IPS-18a (cell line): ENCODE measurements at regions not wholly inside any gene's neighbourhood (a gene's known extent, or its start where the extent isn't known, plus 50 kb on each side); places are given as distances from the start of the nearest gene placed in this dataset.
"Not testable (repeated sequence)": the region's sequence is repeated elsewhere in the genome, so short reads cannot be mapped to it uniquely, and the experiment has no call there.

Experiments used
- H3K27ac ChIP-seq: one replicate; pipeline ENCODE4 v1.5.1; 2013; ENCODE audit warnings: low read length
- H3K27me3 ChIP-seq: one replicate; pipeline ENCODE4 v1.6.1; 2013; ENCODE audit warnings: mild to moderate bottlenecking, low read length; ENCODE audit not compliant: control insufficient read depth, insufficient read depth
- H3K36me3 ChIP-seq: one replicate; pipeline ENCODE4 v1.6.1; 2013; ENCODE audit warnings: low read depth, low read length; ENCODE audit not compliant: control insufficient read depth
- H3K4me1 ChIP-seq: one replicate; pipeline ENCODE4 v1.6.1; 2013; ENCODE audit warnings: low read depth, low read length; ENCODE audit not compliant: control insufficient read depth
- H3K4me3 ChIP-seq: one replicate; pipeline ENCODE4 v1.5.1; 2013; ENCODE audit warnings: low read length
- H3K9ac ChIP-seq: one replicate; pipeline ENCODE4 v1.6.1; 2013; ENCODE audit warnings: mild to moderate bottlenecking, low read length, moderate library complexity
- H3K9me3 ChIP-seq: one replicate; pipeline ENCODE4 v1.6.1; 2013; ENCODE audit warnings: low read depth, low read length; ENCODE audit not compliant: control insufficient read depth

DNA sequence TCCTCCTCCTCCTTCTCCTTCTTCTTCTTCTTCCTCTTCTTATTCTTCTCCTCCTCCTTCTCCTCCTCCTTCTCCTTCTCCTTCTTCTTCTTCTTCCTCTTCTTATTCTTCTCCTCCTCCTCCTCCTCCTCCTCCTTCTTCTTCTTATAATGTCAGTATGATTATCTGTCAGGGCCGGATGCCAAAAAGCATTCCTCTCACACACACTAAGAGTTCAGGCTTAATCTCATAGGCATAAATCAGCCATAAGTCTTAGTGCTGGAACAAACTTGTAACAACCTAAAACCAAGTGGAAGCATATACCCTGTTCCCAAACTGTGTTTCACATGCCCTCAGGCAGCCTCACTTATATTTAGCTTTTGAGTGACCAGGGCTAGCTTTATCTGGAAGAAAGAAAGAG, 240.3 kb downstream of the LMX1A start:
- no peak overlapping the region for H3K27ac ChIP-seq
- no peak overlapping the region for H3K9ac ChIP-seq
- H3K4me1 ChIP-seq = peaks cover 8% of the 10 kb centered on the region
- no peaks in the 10 kb centered on the region for H3K36me3 ChIP-seq
- H3K27me3 ChIP-seq = peaks cover 55% of the 10 kb centered on the region
- H3K4me3 ChIP-seq = no peak overlapping the region
- no peaks in the 10 kb centered on the region for H3K9me3 ChIP-seq

DNA sequence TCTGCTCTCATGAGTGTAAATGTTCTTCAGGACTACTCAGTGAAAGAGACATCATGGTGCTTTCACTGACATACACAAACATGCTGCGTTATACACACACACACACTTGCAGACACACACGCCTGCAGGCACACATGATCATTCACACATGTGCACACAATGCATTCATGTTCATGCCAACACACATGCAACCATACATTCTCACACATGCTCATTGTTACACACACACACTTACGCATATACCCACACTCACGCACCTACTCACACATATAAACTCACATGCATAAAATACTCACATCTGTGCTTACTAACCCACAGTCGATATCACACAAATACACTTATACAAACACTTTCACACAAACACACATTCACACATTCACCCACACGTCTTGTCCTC, 241.6 kb downstream of the LMX1A start:
- H3K4me1 ChIP-seq = peaks cover 8% of the 10 kb centered on the region
- peaks cover 55% of the 10 kb centered on the region for H3K27me3 ChIP-seq
- no peaks in the 10 kb centered on the region for H3K36me3 ChIP-seq
- no peaks in the 10 kb centered on the region for H3K9me3 ChIP-seq
- H3K27ac ChIP-seq = no peak overlapping the region
- H3K9ac ChIP-seq = no peak overlapping the region
- H3K4me3 ChIP-seq = no peak overlapping the region

GRCh38 chr1:165114022-165114888, 242.3 kb downstream of the LMX1A start:
- H3K36me3 ChIP-seq = no peaks in the 10 kb centered on the region
- no peaks in the 10 kb centered on the region for H3K9me3 ChIP-seq
- no peak overlapping the region for H3K4me3 ChIP-seq
- H3K27ac ChIP-seq = no peak overlapping the region
- H3K9ac ChIP-seq = no peak overlapping the region
- peaks cover 10% of the 10 kb centered on the region for H3K4me1 ChIP-seq
- peaks cover 50% of the 10 kb centered on the region for H3K27me3 ChIP-seq

DNA sequence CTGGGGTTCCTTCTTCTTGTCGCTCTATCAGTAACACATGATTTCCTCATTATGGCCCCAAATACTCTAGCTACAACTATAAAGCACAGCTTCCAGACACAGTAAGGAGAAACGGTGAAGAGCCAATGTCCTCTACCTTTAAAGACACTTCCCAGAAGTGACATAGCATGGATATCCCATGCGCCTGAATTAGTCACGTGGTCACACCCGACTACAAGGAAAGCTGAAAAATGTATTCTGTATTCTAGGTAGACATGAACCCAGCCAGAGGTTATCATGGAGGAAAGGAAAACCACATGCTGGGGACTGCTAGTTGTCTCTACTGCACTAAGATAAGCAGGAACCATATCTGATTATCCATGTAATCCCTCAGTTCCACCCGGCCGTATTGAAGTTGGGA, 244.3 kb downstream of the LMX1A start:
- Histone ChIP-seq H3K9ac (no peak overlapping the region), H3K27ac (no peak overlapping the region), H3K4me1 (peaks cover 7% of the 10 kb centered on the region)

DNA sequence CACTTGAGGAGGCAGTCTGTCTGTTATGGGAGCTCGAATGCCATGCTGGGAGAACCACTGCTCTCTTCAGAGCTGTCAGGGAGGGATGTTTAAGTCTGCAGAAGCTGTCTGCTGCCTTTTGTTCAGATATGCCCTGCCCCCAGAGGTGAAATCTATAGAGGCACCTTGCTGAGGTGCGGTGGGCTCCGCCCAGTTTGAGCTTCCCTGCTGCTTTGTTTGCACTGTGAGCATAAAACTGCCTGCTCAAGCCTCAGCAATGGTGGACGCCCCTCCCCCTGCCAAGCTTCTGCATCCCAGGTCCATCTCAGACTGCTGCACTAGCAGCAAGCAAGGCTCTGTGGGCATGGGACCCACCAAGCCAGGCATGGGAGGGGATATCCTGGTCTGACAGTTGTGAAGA, 247.5 kb downstream of the LMX1A start:
- Histone ChIP-seq H3K27ac (no peak overlapping the region), H3K9ac (no peak overlapping the region), H3K4me3 (no peak overlapping the region), H3K27me3 (no peaks in the 10 kb centered on the region), H3K4me1 (peaks cover 6% of the 10 kb centered on the region), H3K9me3 (no peaks in the 10 kb centered on the region), H3K36me3 (no peaks in the 10 kb centered on the region)

More for the DNA sequence above, 244.3 kb downstream of the LMX1A start:
- H3K9me3 ChIP-seq = no peaks in the 10 kb centered on the region
- H3K27me3 ChIP-seq = peaks cover 30% of the 10 kb centered on the region
- H3K4me3 ChIP-seq = no peak overlapping the region
- no peaks in the 10 kb centered on the region for H3K36me3 ChIP-seq

DNA sequence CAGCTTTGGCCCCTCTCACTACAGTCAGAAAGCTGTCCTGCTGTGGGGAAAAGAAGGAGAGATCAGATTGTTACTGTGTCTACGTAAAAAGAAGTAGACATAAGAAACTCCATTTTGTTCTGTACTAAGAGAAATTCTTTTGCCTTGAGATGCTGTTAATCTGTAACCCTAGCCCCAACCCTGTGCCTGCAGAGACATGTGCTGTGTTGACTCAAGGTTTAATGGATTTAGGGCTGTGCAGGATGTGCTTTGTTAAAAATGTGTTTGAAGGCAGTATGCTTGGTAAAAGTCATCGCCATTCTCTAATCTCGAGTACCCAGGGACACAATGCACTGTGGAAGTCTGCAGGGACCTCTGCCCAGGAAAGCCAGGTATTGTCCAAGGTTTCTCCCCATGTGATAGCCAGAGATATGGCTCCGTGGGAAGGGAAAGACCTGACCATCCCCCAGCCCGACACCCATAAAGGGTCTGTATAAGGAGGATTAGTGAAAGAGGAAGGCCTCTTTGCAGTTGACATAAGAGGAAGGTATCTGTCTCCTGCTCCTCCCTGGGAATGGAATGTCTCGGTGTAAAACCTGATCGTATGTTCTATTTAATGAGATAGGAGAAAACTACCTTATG, 263.9 kb downstream of the LMX1A start:
- H3K27ac ChIP-seq, H3K4me3 ChIP-seq, H3K9me3 ChIP-seq, H3K4me1 ChIP-seq, H3K9ac ChIP-seq, H3K36me3 ChIP-seq, H3K27me3 ChIP-seq: not testable (repeated sequence)

DNA sequence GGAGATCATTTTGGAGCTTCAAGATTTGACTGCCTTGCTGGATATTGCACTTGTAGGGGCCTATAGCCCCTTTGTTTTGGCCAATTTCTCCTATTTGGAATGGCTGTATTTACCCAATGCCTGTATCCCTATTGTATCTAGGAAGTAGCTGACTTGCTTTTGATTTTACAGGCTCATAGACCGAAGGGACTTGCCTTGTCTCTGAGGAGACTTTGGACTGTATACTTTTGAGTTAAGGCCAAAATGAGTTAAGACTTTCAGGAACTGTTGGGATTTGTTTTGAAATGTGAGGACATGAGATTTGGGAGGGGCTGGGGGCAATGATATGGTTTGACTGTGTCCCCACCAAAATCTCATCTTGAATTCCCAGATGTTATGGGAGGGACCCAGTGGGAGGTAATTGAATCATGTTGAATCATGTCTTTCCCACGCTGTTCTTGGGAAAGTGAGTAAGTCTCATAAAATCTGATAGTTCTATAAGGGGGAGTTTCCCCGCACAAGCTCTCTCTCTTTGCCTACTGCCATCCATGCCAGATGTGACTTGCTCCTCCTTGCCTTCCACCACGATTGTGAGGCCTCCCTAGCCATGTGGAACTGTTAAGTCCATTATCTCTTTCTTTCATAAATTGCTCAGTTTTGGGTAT, 276.1 kb downstream of the LMX1A start:
- Histone ChIP-seq H3K4me3 (no peak overlapping the region), H3K27ac (no peak overlapping the region), H3K27me3 (no peaks in the 10 kb centered on the region), H3K36me3 (no peaks in the 10 kb centered on the region), H3K9ac (no peak overlapping the region), H3K9me3 (no peaks in the 10 kb centered on the region), H3K4me1 (no peaks in the 10 kb centered on the region)

- no peak overlapping the region for H3K4me3 ChIP-seq
- no peaks in the 10 kb centered on the region for H3K9me3 ChIP-seq
- no peak overlapping the region for H3K27ac ChIP-seq
- no peaks in the 10 kb centered on the region for H3K36me3 ChIP-seq
- no peaks in the 10 kb centered on the region for H3K27me3 ChIP-seq
- H3K4me1 ChIP-seq = no peaks in the 10 kb centered on the region
- H3K9ac ChIP-seq = no peak overlapping the region
Observed at GRCh38 chr1:165078391-165078790, 278.1 kb downstream of the LMX1A start.

DNA sequence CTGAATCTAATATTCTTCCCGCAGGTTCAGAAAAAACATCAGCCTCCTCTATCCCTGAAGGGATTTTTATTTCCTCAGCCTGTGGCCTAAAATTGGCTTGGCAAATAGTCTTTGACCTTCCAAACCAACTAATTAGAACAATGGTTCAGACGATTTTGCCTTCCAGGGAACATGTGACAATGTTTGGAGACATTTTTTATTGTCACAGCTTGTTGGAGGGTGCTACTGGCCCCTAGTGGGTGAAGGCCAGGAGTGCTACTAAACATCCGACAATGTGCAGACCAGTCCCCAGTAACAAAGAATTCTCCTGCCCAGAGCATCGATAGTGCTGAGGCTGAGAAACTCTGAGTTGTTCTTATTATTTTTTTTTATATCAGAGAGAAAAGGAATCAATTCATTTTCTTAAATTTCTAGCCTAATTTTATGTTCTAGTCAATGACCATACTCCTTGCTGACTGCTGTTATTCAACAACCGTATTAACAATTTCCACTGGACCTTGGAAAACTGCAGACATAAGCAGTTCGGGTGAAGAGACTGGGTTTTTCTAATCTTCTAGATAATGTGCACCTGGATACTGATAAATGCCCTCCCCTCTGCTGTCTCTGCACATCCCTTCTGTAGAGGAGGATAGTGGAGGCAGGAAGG, 280.7 kb downstream of the LMX1A start:
- H3K27me3 ChIP-seq = no peaks in the 10 kb centered on the region
- no peak overlapping the region for H3K9ac ChIP-seq
- H3K4me3 ChIP-seq = no peak overlapping the region
- peaks cover 13% of the 10 kb centered on the region for H3K4me1 ChIP-seq
- no peak overlapping the region for H3K27ac ChIP-seq
- no peaks in the 10 kb centered on the region for H3K9me3 ChIP-seq
- H3K36me3 ChIP-seq = no peaks in the 10 kb centered on the region

DNA sequence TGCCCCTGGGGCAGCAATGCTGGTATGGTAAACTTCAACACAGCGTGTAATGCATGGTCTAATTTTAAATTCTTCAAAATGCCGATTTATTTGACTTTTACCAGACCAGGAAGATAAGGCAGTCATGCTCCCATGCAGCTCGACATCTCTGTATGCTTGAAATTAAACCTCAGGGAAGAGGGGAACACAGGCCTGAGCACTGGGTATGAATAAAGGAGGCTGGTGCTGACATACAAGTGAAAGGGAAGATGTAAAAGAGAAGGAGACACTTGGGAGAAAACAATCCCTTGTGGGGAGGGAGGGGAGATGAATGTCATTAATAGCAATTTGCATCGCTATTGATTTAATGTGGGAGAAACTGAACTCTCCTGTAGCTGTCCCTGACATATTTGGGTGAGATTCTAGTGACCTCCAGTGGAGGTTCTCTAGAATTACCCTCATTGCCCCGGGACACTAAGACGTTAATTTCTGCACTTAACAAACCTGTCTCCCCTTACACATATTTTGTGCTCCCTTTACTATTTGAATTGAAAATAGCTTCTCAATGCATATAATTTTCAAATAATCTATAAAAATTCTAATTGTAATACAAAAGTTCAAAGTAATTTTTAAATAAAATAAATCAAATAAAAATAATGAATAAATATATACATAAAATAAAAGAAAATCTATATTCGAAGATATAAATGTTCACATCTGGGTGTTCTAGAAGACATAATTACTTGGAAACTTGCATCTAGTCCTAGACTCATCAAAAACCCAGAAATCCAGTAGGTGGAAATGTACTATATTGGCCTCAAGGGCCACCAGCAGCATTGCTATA, 283.1 kb downstream of the LMX1A start:
- Histone ChIP-seq H3K27me3 (no peaks in the 10 kb centered on the region), H3K4me3 (no peak overlapping the region), H3K4me1 (peaks cover 18% of the 10 kb centered on the region), H3K27ac (no peak overlapping the region), H3K9me3 (no peaks in the 10 kb centered on the region), H3K9ac (no peak overlapping the region), H3K36me3 (no peaks in the 10 kb centered on the region)

GRCh38 chr1:165070675-165071074, 285.8 kb downstream of the LMX1A start:
- H3K27me3 ChIP-seq = no peaks in the 10 kb centered on the region
- no peaks in the 10 kb centered on the region for H3K9me3 ChIP-seq
- H3K36me3 ChIP-seq = no peaks in the 10 kb centered on the region
- H3K4me1 ChIP-seq = peaks cover 18% of the 10 kb centered on the region
- H3K4me3 ChIP-seq = no peak overlapping the region
- H3K27ac ChIP-seq = no peak overlapping the region
- H3K9ac ChIP-seq = no peak overlapping the region
